NB4 (cell line): ENCODE measurements at regions not wholly inside any gene's neighbourhood (a gene's known extent, or its start where the extent isn't known, plus 50 kb on each side); places are given as distances from the start of the nearest gene placed in this dataset.

Experiments used
- CTCF ChIP-seq: IDR thresholded peaks from one replicate; pipeline ENCODE4 v1.5.1; 2012; ENCODE audit warnings: low read depth, low read length
- MAX ChIP-seq: IDR thresholded peaks from 2 replicates; pipeline ENCODE4 v1.6.1; 2011; ENCODE audit warnings: low read depth, low read length
- POLR2A ChIP-seq: IDR thresholded peaks from 2 replicates; pipeline ENCODE4 v1.6.1; 2011; ENCODE audit warnings: mild to moderate bottlenecking; ENCODE audit not compliant: insufficient read length; ENCODE audit errors: extremely low read depth

- TF ChIP-seq POLR2A (no peak), CTCF (no peak), MAX (no peak)
Observed at GRCh38 chr5:118365718-118366117, 622.6 kb downstream of the DTWD2 start.
